Breast epithelium (tissue), 3 donors: ENCODE measurements at regions not wholly inside any gene's neighbourhood (a gene's known extent, or its start where the extent isn't known, plus 50 kb on each side); places are given as distances from the start of the nearest gene placed in this dataset.

Experiments
- POLR2A ChIP-seq: fragments of 450-650 bp; IDR thresholded peaks from one replicate; pipeline ENCODE4 v1.6.1; 2016; ENCODE audit warnings: antibody characterized with exemption, mild to moderate bottlenecking, moderate library complexity
- POLR2AphosphoS5 ChIP-seq, 3 donors: sonication (generic); formaldehyde crosslinking; IDR thresholded peaks; one replicate each; pipeline ENCODE4 v1.6.1; 2017; ENCODE audit warnings: antibody characterized with exemption in 3 of 3

DNA sequence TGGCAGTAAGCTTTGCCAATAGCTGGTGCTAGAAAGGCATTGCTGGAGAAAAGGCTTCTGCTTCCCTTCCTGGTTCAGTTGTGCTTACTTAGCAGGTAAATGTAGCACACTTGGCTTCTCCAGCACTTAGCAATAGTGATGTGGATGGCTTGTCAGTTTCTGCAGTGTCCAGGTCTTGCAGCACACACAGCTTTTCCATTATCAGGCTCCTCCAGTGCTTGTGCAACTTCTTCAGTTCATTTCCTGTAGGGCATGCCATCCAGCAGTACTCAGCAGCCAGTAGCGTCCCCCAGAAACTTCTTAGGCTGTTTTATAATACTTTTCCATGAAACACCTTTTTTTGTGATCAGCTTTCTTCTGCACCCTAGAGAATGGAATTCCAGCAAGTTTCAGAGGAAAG lies 154.6 kb downstream of the SLC6A15 start:
- no peak for TF ChIP-seq POLR2AphosphoS5 (IDR thresholded peaks at IDR 0.05)
- TF ChIP-seq POLR2A = no peak
